Epidermal melanocyte (primary cell): ENCODE measurements at regions not wholly inside any gene's neighbourhood (a gene's known extent, or its start where the extent isn't known, plus 50 kb on each side); places are given as distances from the start of the nearest gene placed in this dataset.

Experiments used
- DNase-seq: peaks from one replicate; pipeline ENCODE4 v3.0.0; 2011; ENCODE audit warnings: low spot score; ENCODE audit not compliant: insufficient read length

GRCh38 chr2:41877114-41877678, 170.6 kb upstream of the PKDCC start:
- DNase-seq, result no peak

- DNase-seq, result no peak
These were observed 169.8 kb upstream of the PKDCC start for GRCh38 chr2:41878056-41878455.

GRCh38 chr2:41878716-41879234, 169.0 kb upstream of the PKDCC start:
- no peak for DNase-seq

GRCh38 chr2:41879235-41879916, 168.4 kb upstream of the PKDCC start:
- DNase-seq, result no peak

- no peak for DNase-seq
These were observed 167.1 kb upstream of the PKDCC start for GRCh38 chr2:41880561-41881243.

GRCh38 chr2:41881249-41881648, 166.6 kb upstream of the PKDCC start:
- no peak for DNase-seq

GRCh38 chr2:41884718-41885117, 163.1 kb upstream of the PKDCC start:
- no peak for DNase-seq

GRCh38 chr2:41886145-41886664, 161.6 kb upstream of the PKDCC start:
- DNase-seq, result no peak

- DNase-seq, result no peak
These were observed 161.1 kb upstream of the PKDCC start for GRCh38 chr2:41886757-41887156.

- DNase-seq, result no peak
These were observed 157.5 kb upstream of the PKDCC start for GRCh38 chr2:41890341-41890740.

GRCh38 chr2:41892476-41892875, 155.3 kb upstream of the PKDCC start:
- no peak for DNase-seq

- no peak for DNase-seq
These were observed 153.1 kb upstream of the PKDCC start for GRCh38 chr2:41894563-41895333.

GRCh38 chr2:41895334-41895664, 152.5 kb upstream of the PKDCC start:
- no peak for DNase-seq

- no peak for DNase-seq
These were observed 151.5 kb upstream of the PKDCC start for GRCh38 chr2:41896186-41896846.

- DNase-seq, result no peak
These were observed 148.6 kb upstream of the PKDCC start for GRCh38 chr2:41899189-41899588.

GRCh38 chr2:41900101-41900577, 147.7 kb upstream of the PKDCC start:
- DNase-seq, result no peak

GRCh38 chr2:41902897-41903296, 144.9 kb upstream of the PKDCC start:
- no peak for DNase-seq

GRCh38 chr2:41903474-41904135, 144.2 kb upstream of the PKDCC start:
- DNase-seq, result no peak

GRCh38 chr2:41904459-41904858, 143.4 kb upstream of the PKDCC start:
- no peak for DNase-seq

- no peak for DNase-seq
These were observed 142.1 kb upstream of the PKDCC start for GRCh38 chr2:41905597-41906337.
